Thoracic aorta (tissue), 2 donors: ENCODE measurements at regions not wholly inside any gene's neighbourhood (a gene's known extent, or its start where the extent isn't known, plus 50 kb on each side); places are given as distances from the start of the nearest gene placed in this dataset.
"Not testable (repeated sequence)": the region's sequence is repeated elsewhere in the genome, so short reads cannot be mapped to it uniquely, and the experiment has no call there.

Source experiments
- ATAC-seq: fragments of 150-250 bp; one replicate; pipeline ENCODE4 v1.8.0; 2017; ENCODE audit warnings: low read depth; ENCODE audit not compliant: insufficient number of reproducible peaks, low FRiP score
- DNase-seq: peaks from one replicate; pipeline ENCODE4 v3.0.0-alpha.2; 2020; ENCODE audit warnings: low spot score
- H3K27ac ChIP-seq, 2 donors: fragments of 200-600 bp; sonication (generic); 1 replicate in 1 of 2; 2 replicates in 1 of 2; pipeline ENCODE4 v1.5.1; 2016; ENCODE audit warnings: mild to moderate bottlenecking in 2 of 2, moderate library complexity in 2 of 2
- H3K27me3 ChIP-seq: fragments of 200-600 bp; sonication (generic); replicated peaks from 2 replicates; pipeline ENCODE4 v1.6.0; 2016; ENCODE audit warnings: mild to moderate bottlenecking; ENCODE audit not compliant: insufficient read depth
- H3K36me3 ChIP-seq: fragments of 200-600 bp; sonication (generic); one replicate; pipeline ENCODE4 v1.5.1; 2016
- H3K4me1 ChIP-seq, 2 donors: fragments of 200-600 bp; sonication (generic); 1 replicate in 1 of 2; 2 replicates in 1 of 2; pipeline versions ENCODE4 v1.5.1 to v1.6.0; 2016; ENCODE audit warnings: low read depth in 2 of 2, mild to moderate bottlenecking in 1 of 2; ENCODE audit not compliant: control insufficient read depth in 1 of 2
- H3K4me3 ChIP-seq: fragments of 200-600 bp; sonication (generic); 2 replicates; pipeline ENCODE4 v1.5.1; 2016; ENCODE audit warnings: mild to moderate bottlenecking
- H3K9me3 ChIP-seq: fragments of 200-600 bp; sonication (generic); 2 replicates; pipeline ENCODE4 v1.5.1; 2016
- TF ChIP-seq, protein P1 (sequence below): fragments of 200-600 bp; sonication (generic); IDR thresholded peaks from one replicate; pipeline ENCODE4 v1.5.1; 2019; ENCODE audit warnings: antibody characterized with exemption

- peaks cover 0 to 6% of the 10 kb centered on the region in 2 donors for H3K4me1 ChIP-seq
- TF ChIP-seq, protein P1, sequence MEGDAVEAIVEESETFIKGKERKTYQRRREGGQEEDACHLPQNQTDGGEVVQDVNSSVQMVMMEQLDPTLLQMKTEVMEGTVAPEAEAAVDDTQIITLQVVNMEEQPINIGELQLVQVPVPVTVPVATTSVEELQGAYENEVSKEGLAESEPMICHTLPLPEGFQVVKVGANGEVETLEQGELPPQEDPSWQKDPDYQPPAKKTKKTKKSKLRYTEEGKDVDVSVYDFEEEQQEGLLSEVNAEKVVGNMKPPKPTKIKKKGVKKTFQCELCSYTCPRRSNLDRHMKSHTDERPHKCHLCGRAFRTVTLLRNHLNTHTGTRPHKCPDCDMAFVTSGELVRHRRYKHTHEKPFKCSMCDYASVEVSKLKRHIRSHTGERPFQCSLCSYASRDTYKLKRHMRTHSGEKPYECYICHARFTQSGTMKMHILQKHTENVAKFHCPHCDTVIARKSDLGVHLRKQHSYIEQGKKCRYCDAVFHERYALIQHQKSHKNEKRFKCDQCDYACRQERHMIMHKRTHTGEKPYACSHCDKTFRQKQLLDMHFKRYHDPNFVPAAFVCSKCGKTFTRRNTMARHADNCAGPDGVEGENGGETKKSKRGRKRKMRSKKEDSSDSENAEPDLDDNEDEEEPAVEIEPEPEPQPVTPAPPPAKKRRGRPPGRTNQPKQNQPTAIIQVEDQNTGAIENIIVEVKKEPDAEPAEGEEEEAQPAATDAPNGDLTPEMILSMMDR, result no peak
- DNase-seq (no peak), ATAC-seq (no peak)
- H3K27me3 ChIP-seq, result no peaks in the 10 kb centered on the region
- H3K36me3 ChIP-seq, result no peaks in the 10 kb centered on the region
- H3K27ac ChIP-seq, result no peak overlapping the region
- peak overlapping the region; percentile 37 for H3K4me3 ChIP-seq
- no peaks in the 10 kb centered on the region for H3K9me3 ChIP-seq
Observed at GRCh38 chr3:193816656-193817311, 223.8 kb downstream of the OPA1 start.

DNA sequence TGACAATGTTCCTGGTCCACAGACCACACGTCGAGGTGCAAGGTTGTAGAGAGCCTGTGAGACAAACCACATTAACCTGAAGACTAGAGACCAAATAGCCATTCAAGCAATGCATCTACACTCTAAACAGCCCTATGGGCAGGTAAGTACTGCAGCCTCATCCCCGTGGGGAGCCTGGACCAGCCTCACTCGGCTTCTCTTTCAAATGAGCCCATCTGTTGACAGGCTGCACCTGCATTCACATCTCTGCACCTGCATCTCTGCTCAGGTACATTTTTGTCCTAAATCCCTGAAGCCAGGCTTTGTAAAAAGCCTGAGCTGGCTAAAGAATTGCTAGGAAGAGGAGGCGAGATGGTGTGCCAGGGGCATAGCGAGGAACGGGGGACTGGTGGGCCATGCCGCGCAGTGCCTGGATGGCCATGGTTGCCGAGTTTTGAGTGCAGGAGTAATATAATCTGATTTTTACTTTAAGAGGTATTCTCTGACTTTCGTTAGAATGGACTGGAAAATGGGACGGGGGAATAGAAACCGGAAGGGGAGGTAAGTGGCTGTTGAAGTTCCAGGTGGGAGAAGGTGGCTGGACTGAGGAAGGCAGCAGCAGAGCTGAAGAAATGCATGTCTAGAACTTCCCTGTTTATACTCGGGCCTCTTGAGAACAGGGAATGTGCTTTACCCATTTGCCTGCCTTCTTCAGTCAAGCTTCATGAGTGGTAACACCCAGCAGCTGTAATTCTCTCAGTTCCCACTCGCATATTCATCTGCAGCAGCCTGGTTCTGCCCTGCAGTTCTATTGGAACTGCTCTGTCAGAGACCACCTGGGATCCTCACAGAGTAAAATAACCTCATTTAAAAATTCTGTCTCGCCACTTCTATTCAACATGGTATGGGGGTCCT is 226.4 kb downstream of the OPA1 start:
- no peaks in the 10 kb centered on the region for H3K27me3 ChIP-seq
- no peaks in the 10 kb centered on the region for H3K9me3 ChIP-seq
- TF ChIP-seq, protein P1, result no peak
- H3K4me3 ChIP-seq, result no peak overlapping the region
- DNase-seq (no peak), ATAC-seq (no peak)
- H3K36me3 ChIP-seq, result no peaks in the 10 kb centered on the region
- peaks cover 0 to 6% of the 10 kb centered on the region in 2 donors for H3K4me1 ChIP-seq
- H3K27ac ChIP-seq, result no peak overlapping the region

GRCh38 chr3:193821151-193821668 is 228.2 kb downstream of the OPA1 start:
- DNase-seq, result no peak
- Histone ChIP-seq H3K27me3 (no peaks in the 10 kb centered on the region), H3K4me1 (peaks cover 0 to 6% of the 10 kb centered on the region in 2 donors), H3K4me3 (no peak overlapping the region), H3K36me3 (no peaks in the 10 kb centered on the region), H3K27ac (no peak overlapping the region), H3K9me3 (no peaks in the 10 kb centered on the region)
- ATAC-seq, result no peak
- TF ChIP-seq, protein P1, result no peak

- no peaks in the 10 kb centered on the region for H3K9me3 ChIP-seq
- TF ChIP-seq, protein P1, result no peak
- DNase-seq, result no peak
- no peak overlapping the region for H3K27ac ChIP-seq
- no peak overlapping the region for H3K4me3 ChIP-seq
- H3K27me3 ChIP-seq, result no peaks in the 10 kb centered on the region
- no peaks in the 10 kb centered on the region for H3K36me3 ChIP-seq
- no peak for ATAC-seq
- H3K4me1 ChIP-seq, result no peaks in the 10 kb centered on the region
Observed at GRCh38 chr3:193822492-193823212, 229.6 kb downstream of the OPA1 start.

DNA sequence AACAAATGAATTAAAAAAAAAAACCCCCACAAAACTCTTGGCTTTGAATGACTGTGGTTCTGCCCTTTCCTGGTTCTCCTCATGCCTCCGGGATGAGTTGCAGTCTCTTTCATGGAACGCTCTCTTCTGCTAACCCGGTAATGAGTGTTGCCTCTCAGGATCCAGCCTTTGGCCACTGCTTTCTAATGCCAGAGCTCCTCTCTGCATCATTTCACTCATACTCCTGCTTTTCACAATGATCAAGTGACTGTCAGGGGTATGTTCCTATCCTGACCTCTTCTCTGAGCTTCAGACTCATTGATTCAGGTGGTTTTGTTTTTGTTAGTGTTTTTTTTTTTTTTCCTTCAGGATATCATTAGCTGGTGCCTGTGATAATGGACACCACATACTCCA is 230.2 kb downstream of the OPA1 start:
- not testable (repeated sequence) for H3K9me3 ChIP-seq, DNase-seq, H3K36me3 ChIP-seq, H3K27me3 ChIP-seq, ATAC-seq, H3K4me1 ChIP-seq, H3K27ac ChIP-seq, H3K4me3 ChIP-seq
